ENCODE measurements at regions not wholly inside any gene's neighbourhood (a gene's known extent, or its start where the extent isn't known, plus 50 kb on each side); places are given as distances from the start of the nearest gene placed in this dataset.
A peak's percentile ranks its signal among the peaks of the same experiment; 100 is the strongest.
"Not testable (repeated sequence)": the region's sequence is repeated elsewhere in the genome, so short reads cannot be mapped to it uniquely, and the experiment has no call there.

DNA sequence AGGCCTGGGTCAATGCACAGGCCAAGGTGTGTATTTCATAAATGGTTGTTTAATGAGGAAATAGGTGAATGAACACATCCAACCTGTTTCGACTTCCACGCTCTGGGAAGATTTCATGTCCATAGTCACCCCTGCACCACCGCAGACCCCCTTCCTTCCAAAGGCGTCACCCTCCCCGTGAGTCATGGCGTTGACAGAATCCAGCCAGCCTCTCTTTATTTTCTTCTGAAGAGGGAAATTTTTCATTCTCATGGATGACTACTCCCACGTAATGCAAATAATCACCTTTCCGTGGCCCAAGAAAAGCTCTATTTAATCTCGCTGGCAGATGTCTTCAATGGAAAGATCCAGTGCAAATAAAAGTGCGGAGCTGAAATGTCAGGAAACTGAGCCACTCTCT is 75.3 kb upstream of the FOXK1 start:
- FAIRE-seq = no peak

DNA sequence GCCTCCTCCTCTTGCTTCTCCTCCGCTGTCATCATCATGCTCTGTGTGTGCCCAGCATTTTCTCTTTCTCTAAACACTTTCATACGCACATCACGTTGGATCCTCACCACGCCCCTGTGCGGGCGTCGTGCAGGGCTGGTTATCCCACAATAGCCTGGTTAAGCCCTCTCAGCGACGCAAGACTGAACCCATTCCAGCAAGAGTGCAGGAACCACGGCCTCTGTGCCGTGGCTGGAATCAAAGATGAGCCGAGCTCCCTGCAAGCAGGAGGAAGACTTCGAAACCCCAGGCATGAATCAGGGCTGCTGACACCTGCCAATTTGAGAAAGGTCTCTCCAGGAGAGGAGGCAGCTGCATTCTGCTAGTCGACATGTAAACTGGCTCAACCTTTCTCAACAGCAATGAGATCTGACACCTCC is 74.8 kb upstream of the FOXK1 start:
- DNase-seq (ENCODE audit: extremely low spot score, insufficient read length, low read depth) (no peak), FAIRE-seq (no peak)

More for the DNA sequence above, 75.3 kb upstream of the FOXK1 start:
- DNase-seq (ENCODE audit: extremely low spot score, insufficient read length, low read depth) = no peak

DNA sequence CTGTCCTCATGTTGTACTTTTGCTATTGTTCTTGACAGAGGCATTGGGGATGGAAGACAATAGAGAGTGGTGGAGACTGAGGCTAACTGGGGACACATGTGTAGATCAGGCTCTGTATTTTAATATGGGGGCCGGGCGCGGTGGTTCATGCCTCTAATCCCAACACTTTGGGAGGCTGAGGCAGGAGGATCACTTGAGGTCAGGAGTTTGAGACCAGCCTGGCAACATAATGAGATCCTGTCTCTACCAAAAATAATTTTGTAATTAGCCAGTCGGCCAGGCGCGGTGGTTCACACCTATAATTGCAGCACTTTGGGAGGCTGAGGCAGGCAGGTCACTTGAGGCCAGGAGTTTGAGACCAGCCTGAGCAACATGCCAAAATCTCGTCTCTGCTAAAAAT is 72.5 kb upstream of the FOXK1 start:
- not testable (repeated sequence) for FAIRE-seq; DNase-seq (ENCODE audit: extremely low spot score, insufficient read length, low read depth)

DNA sequence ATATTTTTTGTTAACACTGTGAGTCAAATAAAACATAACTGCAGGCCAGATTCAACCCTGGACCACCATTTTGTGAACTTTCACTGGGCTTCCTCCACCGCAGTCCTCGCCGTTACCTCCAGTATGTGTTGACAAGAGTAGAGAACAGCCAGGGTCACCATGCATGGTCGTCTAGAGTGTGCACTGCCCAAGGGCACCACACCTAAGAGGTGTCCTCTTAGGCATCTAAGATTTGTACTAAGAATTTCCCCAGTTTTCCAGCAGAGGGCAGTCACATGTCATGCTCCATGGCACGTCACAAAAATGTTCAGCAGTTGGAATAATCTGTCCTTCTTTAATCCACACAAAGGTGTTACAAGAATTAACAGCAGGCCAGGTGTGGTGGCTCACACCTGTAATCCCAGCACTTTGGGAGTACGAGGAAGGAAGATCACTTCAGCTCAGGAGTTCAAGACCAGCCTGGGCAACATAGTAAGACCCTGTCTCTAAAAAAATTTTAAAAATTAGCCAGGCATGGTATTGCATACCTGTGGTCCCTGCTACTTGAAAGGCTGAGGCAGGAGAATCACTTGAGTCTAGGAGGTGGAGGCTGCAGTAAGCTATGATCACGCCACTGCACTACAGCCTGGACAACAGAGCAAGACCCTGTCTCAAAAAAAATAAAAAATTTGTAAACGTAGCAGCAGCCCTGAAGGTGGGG is 71.2 kb upstream of the FOXK1 start:
- peak; percentile 80 for FAIRE-seq
- DNase-seq (ENCODE audit: extremely low spot score, insufficient read length, low read depth) = peak; percentile 43

DNA sequence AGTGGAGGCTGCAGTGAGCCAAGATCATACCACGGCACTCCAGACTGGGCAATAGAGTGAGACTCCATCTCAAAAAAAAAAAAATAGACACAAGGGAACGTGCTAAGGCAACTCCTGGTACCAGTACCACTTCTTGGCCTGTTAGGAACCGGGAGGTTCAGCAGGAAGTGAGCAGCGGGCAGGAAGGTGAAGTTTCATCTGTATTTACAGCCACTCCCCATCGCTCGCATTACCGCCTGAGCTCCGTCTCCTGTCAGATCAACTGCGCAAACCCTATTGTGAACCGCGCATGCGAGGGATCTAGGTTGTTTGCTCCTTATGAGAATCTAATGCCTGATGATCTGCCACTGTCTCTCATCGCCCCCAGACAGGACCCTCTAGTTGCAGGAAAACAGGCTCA is 69.9 kb upstream of the FOXK1 start:
- FAIRE-seq = no peak
- no peak for DNase-seq (ENCODE audit: extremely low spot score, insufficient read length, low read depth)

DNA sequence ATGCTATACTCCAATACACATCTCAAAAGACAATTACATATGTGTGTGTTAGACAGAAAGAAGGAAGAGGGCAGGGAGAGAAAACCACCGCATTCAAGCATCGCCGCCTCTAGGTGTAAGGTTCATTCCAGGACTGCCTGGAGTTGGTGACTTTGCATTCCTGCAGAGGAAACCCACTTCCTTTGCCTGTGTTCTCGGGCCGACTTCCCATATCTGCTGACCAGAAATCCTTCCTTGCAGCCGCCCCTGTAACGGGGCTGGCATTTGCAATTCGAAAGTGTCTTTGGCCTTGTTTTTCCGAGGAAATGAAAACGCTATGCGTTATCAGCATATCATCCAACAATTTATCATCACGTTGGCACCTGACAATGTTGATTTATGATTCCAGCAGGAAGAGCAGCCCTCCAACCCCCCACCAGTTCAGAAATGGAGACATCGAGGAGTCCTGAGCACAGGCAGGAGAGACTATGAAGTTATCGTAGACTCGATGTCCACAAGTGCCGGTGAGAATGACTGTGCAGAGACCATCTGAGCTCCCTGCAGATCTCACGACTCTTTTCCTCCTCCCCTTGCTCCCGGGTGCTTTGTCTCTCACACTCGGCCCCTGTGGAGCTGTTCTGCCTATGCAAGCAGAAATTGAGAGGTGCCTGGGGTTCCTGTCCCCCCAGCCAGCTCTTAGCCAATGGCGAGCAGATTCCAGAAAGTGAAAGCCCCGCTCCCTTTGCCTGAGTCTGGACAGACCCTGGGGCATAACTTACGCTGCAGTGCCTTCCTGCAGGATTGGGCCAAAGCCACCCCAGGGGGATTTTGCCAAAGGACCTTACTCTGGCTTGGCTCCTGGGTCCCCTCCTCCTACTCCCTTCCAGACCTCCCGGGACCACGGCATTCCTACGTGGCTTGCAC is 68.9 kb upstream of the FOXK1 start:
- DNase-seq (ENCODE audit: extremely low spot score, insufficient read length, low read depth) (no peak), FAIRE-seq (no peak)

DNA sequence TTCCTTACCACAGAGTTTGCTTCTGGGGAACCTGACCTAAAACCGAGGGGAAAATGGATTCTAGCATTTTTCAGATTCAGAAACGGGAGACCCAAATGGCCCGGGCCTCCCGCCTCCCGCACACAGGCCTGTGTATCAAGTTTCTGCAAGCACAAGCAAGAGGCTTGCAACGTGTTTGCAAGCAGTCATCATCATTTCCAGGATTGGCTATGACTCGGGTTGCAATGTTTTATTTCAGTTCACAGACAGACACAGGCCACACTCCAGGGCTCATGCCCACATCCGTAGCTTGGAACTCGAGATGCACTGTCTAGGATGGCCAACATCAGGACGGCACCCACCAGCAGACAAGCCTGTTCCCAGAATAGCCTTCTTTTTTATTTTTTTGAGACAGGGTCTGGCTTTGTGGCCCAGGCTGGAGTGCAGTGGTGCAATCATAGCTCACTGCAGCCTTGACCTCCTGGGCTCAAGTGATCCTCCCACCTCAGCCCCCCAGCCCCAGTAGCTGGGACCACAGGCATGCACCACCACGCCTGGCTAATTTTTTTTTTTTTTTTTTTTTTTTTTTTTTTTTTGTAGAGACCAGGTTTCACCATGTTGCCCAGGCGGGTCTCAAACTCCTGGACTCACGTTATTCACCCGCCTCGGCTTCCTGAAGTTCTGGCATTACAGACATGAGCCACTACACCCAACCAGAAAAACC is 68.1 kb upstream of the FOXK1 start:
- FAIRE-seq = no peak
- no peak for DNase-seq (ENCODE audit: extremely low spot score, insufficient read length, low read depth)

DNA sequence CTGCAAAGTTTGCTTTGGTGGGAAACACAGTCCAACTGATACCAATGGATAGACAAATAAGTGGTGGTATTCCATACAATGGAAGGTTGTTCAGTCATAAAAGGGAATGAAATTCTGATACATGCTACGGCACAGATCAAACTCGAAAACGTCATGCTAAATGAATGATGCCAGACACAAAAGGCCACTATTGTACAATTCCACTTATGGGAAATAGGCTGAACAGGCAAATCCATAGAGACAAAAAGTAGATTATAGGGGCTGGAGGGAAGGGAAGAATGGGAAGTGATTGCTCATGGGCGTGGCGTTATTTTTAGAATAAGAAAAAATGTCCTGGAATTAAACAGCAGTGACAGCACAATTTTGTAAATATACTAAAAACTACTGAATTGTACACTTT is 66.0 kb upstream of the FOXK1 start:
- no peak for FAIRE-seq
- DNase-seq (ENCODE audit: extremely low spot score, insufficient read length, low read depth) = no peak

DNA sequence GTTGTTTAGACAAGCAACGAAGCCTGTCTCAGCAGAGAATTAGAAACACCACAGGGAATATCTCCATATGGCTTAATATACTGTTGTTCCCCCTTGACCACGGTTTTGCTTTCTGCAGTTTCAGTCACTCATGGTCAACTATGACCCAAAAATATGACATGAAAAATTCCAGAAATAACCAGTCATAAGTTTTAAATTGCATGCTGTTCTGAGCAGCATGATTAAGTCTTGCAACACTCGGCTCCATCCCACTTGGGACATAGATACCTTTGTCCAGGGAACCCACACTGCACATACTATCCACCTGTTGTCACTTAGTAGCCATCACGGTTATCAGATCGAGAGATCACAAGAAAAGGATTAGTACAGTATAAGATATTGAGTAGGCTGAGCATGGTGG is 60.7 kb upstream of the FOXK1 start:
- FAIRE-seq = no peak
- DNase-seq (ENCODE audit: extremely low spot score, insufficient read length, low read depth) = no peak

DNA sequence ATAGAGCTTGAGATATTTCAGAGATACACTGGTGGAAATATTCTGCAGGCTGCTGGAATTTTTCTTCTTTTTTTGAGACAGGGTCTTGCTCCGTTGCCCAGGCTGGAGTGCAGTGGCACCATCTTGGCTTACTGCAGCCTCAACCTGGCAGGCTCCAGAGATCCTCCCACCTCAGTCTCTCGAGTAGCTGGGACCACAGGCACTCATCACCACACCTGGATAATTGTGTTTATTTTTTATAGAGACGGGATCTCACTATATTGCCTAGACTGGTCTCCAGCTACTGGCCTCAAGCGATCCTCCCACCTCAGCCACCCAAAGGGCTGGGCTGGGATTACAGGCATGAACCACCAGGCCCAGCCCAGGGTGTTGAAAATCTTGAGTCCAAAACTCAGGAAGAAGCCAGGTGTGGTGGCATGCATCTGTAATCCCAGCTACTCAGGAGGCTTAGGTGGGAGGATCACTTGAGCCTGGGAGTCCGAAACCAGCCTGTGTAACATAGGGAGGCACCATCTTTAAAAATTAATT is 55.7 kb upstream of the FOXK1 start:
- DNase-seq (ENCODE audit: extremely low spot score, insufficient read length, low read depth) (no peak), FAIRE-seq (no peak)

DNA sequence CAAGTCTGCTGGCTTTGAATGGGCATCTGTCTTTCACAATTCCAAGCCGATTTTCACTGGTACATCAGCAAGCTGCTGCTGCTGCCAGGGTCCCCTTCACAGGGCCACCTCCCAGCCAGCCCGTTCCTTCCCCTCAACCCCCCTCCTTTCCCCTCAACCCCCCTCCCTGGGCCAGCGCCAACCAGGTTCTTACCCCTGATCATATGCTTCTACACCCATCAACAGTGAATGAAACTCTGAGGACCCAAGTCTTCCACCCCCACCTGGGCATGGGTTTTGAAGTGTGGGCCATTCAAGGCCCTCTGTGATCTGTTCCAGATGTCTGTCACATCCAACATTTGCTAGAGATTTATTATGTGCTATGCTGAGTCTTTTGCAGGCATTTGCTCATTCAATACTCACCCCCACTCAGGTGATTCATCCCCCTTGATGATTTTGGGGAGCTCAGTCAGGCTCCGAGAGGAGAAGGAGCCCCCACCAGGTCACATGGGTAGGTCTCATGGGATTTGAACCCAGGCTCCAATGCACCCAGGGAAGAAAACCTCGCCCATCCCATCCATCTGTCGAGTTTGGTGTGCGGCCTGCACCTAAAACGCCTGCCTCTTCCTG is 52.7 kb upstream of the FOXK1 start:
- DNase-seq (ENCODE audit: extremely low spot score, insufficient read length, low read depth) = no peak
- FAIRE-seq = no peak

DNA sequence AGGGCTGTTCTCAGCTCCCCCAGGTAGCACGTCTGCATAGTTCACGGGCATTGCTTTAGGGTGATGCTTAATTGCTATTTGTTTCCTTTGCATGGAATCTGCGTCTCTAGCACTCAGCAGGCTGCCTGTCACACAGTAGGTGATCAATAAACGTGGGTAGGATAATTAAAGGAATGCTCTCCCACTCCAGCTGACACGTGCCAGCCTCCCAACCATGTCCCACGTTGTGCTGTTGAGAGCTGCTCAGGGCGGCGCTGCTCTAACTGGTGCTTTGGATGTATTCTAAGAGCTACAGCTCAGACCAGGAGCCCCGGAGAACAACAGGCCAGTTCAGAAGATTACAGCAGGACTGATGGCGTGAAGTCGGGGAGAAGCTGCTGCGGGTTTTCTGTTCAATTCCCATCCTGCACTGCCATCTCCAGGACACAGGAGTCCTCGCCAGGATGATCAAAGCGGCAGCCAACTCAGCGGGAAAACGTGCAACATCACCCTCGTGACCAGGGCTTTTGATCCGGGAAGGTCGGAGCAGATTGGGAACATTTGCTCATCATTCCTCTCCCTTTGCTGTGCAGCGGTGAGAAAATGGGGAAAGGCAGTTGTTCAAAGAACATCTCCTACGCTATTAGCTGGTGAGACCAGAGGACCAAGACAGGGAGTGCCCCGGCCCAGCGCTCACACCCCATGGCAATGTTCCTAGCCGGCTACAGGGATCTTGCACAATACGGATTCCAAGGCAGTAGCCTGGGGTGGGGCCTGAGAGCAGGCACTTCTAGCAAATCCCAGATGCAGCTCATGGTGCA is 50.5 kb upstream of the FOXK1 start:
- no peak for FAIRE-seq
- no peak for DNase-seq (ENCODE audit: extremely low spot score, insufficient read length, low read depth)
